GM19324 (cell line): ENCODE measurements at regions not wholly inside any gene's neighbourhood (a gene's known extent, or its start where the extent isn't known, plus 50 kb on each side); places are given as distances from the start of the nearest gene placed in this dataset.
"Not testable (repeated sequence)": the region's sequence is repeated elsewhere in the genome, so short reads cannot be mapped to it uniquely, and the experiment has no call there.

Source experiments
- ATAC-seq: cut with Tn5 transposase; IDR thresholded peaks from one replicate; pipeline ENCODE4 v1.9.1; 2021; ENCODE audit warnings: mild to moderate bottlenecking, moderate library complexity; ENCODE audit not compliant: unreplicated experiment, low FRiP score

DNA sequence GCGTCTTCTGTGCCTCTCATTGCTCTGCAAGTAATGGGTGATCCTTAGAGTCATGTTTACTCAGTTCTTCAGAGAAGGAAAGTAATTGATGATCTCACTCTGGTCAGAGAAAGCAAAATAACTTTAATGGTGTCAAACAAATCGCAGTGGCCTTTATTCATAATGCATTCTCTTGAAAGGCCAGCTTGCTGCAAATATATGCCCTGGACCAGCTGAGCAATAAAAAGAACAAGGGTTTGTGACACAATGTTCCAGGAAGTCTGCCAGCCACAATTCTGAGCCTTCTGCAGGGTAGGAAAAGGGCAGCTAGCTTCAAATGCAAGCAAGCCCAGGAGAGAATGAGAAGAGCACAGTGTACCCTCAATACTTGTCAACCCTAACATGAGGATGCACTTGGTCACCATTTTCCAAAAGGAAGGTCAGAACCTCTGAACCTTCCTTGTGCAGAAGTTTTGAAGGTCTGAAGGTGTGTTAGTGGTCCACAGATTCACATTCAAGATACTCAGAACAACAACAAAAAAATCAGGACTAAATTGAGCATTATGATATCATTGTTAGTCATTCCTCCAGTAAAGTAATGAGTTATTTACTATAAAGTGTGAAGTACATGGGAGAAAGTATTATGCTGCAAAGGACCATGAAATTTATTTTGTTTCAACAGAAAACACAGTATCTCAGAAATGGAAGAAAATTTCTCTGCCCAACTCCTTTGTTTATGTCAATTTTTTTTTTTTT, 355.6 kb downstream of the PAX3 start:
- ATAC-seq: no peak

DNA sequence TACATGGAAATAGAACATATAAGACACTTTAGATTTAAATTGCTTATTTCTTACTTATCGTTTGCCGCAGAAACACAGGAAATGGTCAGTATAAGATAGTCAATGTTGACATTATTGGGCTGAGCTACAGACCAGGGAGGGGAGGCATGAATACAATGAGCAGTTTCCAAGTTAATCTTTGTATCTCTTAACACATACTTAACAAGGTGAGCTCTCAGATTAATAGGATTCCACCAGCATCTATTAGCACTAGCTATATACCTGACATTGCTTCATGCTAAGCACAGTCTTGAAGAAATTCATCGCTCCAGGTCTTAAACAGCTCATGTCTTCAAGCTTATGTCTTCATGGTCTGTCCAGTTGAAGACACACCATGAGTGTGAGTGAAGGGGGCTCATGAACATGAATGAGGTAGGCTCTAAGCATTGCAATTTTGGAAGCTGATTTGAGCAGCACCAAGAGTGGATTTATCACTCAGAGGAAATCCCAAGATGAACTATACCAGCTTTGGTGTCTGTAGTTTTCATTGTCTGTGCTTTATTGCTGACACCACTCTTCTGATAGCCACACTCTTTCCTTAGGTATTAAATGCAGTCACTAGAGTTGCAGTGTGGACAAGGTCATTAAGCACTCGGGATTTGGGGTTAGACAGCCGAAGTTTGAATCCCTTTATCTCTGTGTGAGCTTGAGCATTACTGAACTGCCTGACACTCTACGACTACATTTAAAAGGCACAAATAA, 359.3 kb upstream of the EPHA4 start:
- ATAC-seq: no peak

DNA sequence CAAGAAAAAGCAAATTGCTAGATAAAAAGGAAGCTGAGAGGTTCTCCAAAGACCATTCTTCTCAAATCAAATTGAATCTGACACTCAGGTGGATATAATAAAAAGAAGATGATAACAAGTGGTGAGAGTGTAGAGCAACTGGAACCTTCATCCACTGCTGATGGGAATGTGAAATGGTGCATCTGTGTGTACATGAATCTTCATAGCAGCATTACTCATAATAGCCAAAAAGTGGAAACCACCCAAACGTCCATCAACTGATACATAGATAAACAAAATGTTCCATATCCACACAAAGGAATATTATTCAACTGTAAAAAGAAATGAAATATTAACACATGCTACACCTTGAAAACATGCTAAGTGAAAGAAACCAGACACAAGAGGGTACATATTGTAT, 357.2 kb upstream of the EPHA4 start:
- ATAC-seq: no peak

- no peak for ATAC-seq
These were observed 354.2 kb upstream of the EPHA4 start for GRCh38 chr2:221926327-221926726.

DNA sequence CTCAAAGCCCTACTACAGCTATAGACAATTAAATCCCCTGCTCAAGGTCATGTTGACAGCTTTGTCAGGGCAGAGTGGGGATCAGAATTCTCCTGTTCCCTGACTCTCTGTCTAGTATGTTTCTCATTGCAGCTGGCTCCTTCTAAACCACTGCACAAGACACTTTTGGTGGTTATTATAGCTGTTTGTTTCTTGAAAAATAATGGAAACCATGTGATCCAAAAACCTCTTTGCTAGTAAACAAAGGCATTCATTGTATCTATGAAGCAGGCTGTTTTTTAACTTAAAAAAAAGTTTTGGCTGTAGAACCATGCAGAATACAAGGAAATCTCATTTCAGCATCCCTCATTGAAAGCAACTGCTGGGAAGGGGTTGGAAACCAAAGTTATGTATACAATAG, 352.5 kb upstream of the EPHA4 start:
- no peak for ATAC-seq

- ATAC-seq: no peak
These were observed 343.8 kb upstream of the EPHA4 start for GRCh38 chr2:221915926-221916325.

DNA sequence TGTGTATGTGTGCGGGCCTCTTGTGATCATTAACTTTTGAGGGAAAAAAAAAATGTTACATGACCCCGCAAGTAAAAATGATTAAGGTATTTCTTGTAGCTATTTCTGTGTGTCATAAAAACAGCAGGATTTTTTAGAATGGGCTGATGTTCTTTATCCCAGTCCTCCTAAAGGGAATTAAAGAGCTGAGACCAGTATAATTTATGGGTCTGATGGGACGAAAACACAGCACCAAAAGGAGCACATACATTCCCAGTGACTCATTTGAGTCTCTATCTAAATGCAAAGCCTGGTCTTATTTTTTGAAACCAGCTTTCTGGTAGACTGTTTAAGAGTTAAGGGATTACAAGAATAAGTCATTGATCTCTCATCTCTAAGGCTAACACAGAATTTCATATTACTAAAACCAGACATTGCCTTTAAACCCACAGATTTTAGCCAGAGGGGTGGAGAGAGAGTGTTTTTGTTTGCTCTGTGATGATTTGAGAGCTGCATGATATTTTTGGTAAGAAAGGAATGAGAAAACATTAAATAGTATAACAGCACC, 342.3 kb upstream of the EPHA4 start:
- ATAC-seq: no peak

DNA sequence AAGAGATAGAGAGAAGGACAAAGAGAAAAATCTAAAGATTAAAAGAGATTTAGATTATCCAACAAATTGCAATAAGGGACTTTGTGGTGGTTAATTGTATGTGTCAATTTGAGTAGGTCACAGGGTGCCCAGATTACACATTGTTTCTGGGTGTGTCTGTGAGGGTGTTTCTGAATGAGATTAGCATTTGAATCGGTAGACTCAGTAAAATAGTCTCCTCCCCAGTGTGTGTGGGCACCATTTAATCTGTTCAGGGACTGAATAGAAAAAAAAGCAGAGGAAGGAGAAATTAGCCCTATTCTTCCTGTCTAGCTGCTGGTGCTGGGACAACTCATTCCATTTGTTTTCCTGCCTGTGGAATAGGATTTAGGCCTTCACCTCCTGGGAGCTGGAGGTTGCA, 339.8 kb upstream of the EPHA4 start:
- ATAC-seq: no peak

DNA sequence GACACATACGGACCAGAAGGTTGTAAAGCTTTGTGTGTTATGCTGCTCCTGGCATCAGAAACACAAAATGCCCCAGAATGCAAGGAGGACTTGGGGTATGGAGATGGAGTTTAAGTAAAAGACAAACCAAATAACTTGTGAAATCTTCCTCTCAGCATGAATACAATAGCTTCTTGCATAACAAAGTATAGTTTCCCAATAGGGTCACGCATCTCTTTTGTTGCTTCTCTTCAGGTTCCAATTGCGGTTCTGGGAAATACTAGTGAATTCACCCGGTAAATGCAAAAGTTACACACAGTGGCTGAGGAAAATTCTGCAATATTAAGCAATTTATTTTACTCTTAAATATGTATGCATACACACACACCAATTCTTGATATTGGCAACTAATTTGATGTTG, 339.2 kb upstream of the EPHA4 start:
- ATAC-seq: no peak

- no peak for ATAC-seq
These were observed 336.4 kb upstream of the EPHA4 start for GRCh38 chr2:221908518-221908917.

GRCh38 chr2:221897718-221898117, 325.6 kb upstream of the EPHA4 start:
- ATAC-seq: no peak

GRCh38 chr2:221896505-221897151, 324.5 kb upstream of the EPHA4 start:
- ATAC-seq: no peak

GRCh38 chr2:221895366-221896121, 323.4 kb upstream of the EPHA4 start:
- no peak for ATAC-seq

GRCh38 chr2:221893501-221893900, 321.4 kb upstream of the EPHA4 start:
- no peak for ATAC-seq

- ATAC-seq: not testable (repeated sequence)
These were observed 319.9 kb upstream of the EPHA4 start for GRCh38 chr2:221892006-221892405.

DNA sequence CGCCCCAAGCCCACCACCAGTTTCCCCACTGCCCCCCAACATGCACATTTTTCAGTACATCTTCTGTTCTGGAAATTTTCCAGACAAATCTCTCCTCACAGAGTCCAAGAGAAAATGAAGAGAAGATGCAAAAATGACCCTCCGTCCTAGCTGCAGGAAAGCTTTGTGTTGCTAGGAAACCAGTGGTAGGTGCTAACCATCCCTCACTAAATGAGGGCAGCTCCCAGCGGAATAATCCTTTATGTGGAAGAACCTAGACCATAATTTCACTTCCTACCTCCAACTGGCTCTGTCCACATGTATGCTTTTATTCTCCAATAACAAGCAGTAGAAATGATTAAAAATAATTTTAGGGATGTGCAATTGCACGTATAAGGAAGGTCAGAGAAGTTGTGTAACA, 311.9 kb upstream of the EPHA4 start:
- no peak for ATAC-seq

GRCh38 chr2:221876016-221876415, 303.9 kb upstream of the EPHA4 start:
- ATAC-seq: no peak

DNA sequence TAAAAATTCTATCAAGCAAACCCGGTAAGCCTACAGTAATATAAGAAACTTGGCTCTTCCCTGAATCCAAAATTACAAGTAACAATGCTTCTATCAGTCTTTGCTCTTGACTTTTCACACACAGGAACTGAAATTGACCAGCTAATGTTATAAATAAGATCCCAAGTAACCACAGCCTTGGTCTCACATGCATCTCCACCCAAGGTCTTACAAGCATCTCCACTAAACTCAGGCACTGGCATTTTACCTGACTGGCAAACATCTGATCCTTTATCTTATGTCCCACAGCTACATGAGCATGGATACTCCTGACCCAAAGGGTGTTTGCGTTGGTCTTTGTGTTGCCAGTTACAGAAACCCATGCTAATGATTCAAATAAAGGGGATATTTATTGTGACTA, 302.3 kb upstream of the EPHA4 start:
- ATAC-seq: no peak

DNA sequence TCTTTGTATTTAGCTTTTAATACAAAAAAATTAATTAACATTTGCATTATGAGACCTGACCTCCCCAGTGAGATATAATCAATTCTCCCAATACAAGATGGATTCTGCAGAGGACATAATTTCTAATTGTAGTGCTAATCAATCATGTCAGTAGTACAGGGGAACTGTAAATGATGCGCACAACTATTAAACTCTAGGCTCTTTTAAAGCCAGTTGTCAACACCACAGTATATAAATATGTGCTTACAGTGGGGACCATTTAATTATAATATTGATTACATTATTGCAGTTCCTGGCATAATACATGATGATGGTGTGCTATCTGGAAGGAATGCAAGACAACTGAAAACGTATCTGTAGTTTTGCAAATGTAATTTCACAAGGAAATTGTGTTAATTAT, 285.6 kb upstream of the EPHA4 start:
- ATAC-seq: no peak

GRCh38 chr2:221853297-221853696, 281.2 kb upstream of the EPHA4 start:
- no peak for ATAC-seq
